Central memory CD4-positive, alpha-beta T cell (primary cell): ENCODE measurements at regions not wholly inside any gene's neighbourhood (a gene's known extent, or its start where the extent isn't known, plus 50 kb on each side); places are given as distances from the start of the nearest gene placed in this dataset.
"Not testable (repeated sequence)": the region's sequence is repeated elsewhere in the genome, so short reads cannot be mapped to it uniquely, and the experiment has no call there.

Experiments
- DNase-seq: peaks from one replicate; pipeline ENCODE4 v3.0.0; 2022

DNA sequence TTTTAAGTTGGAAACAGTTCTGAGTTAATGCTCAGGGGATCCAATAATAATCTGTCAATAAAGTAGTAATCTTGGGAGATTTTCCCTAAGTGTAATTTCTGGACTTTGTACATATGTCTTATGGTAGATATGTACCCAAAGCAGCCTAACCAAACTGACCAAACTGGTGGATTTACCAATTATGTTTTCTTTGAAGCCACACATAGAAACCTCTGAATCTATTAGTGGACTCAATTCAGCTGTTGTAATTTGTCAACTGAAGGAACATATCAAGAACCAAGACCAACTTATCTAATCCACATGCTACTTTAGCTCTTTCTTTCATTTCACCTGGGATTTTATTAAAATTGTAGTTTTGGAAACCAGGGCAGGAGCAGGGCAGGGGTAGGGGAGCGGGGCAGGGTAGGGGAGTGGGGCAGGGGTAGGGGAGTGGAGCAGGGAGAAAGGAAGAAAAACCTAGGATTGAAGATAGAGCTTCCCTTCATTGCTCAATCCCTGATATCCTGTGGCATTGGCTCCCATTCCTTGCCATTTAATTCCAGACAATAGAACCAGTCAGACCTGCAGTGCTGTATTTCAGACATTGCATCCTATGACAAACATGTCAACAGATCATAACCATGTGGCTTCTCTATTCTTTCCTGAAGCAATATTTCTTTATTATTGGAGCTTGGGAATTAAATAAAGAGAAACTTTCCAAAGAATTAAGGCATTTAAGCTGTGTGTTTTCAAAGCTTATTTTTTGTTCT is 101.8 kb downstream of the NFKBIZ start:
- DNase-seq: no peak

DNA sequence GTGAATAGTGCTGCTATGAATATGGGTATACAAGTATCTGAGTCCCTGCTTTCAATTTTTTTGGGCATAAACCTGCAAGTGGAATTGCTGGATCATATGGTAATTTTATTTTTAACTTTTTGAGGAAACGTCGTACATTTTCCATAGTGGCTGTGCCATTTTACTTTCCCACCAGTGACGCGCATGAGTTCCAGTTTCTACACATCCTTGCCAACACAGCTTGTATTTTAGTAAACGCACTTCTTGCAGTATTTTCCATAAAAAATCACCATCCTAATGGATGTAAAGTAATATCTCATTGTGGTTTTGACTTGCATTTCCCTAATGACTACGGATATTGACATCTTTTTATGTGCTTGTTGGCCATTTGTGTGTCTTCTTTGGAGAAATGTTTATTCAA is 105.0 kb downstream of the NFKBIZ start:
- DNase-seq: no peak

DNA sequence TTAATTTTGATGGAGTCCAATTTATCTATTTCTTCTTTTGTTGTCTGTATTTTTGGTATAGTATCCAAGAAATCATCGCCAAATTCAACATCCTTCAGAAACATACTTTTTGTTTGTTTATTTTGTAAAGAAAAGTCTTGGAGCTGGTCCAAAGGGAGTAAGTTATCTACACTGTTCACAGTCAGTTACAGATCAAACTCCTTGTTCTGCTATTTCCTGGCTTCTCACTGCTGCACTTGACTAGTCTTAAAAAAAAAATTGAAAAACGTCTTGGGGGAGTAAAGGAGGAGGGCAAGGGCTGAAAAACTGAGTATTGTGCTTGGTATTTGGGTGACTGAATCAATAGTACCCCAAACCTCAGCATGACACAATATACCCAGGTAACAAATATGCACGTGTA is 105.6 kb downstream of the NFKBIZ start:
- no peak for DNase-seq

DNA sequence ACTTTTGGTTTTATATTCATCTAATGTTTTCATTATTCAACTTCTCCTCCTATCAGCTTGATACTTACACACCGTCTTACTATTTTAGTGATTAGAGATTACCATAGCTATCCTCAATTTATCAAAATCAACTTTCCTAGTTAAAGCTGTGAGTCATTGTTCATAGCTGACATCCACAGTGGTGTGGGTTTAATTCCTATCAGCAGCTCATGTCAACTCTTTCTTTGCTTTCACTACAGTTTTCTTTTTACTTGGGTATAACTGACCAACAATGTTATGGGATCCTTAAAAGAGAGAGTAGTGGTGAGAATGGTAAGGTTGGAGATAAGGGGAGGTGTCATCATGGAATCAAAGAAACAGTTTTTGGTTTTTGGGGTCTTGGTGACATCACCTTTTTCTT is 112.7 kb downstream of the NFKBIZ start:
- DNase-seq: no peak

DNA sequence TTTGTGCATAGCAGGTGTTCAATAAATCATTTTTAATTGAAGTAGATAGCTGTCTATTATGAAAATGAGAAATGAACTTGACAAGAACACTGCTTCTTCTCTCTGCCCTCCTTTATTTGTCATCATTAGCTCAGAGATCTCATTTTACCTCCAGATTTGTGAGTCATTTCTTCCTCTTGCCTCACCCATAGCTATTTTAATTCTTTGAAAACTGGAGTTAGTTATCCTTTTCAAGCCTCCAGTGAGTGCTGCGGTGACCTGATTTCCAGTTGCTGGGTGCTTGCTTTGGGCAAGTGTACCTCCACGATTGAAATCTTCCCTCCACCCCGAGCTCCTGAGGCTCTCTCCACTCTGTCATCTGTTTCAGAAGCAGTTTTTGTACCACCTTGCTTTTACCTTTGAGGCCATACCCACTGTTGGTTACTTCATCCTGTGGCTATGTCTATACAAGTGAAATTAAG is 114.6 kb downstream of the NFKBIZ start:
- DNase-seq: no peak

DNA sequence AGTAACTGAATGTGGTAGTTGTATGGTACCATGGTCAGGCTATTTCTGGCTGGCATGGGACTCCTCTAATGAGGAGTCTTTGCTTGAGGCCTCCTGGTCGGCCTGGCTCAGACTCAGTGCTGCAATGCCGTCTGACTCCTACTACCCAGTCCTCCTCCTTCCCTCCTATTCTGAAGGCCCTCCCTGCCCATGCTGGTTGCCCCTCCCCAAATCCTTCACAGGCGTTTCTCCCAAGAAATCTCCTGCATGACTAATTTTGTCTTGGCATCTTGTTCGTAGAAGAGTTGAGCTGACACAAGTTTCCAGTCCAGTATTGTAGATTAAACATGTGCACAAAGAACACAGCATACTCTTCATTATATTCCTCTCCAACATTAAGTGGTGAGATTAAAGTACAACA is 115.5 kb downstream of the NFKBIZ start:
- DNase-seq: no peak

DNA sequence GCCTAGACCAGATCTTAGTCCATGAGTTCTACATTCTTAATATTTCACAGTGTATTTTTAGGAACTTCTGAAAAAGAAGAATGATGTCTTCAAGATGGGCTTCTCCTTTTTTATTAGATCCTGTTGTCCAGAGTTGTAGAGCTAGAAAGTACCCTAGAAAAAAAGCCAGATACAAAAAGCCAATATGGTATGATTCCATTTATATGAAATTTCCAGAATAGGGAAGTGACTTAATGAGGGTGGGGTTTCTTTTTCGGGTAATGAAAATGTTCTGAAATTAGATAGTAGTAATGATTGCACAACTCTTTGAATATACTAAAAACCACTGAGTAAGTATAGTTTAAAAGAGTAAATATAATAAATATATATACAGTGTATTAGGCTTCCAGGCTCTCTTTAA is 116.9 kb downstream of the NFKBIZ start:
- DNase-seq: no peak

DNA sequence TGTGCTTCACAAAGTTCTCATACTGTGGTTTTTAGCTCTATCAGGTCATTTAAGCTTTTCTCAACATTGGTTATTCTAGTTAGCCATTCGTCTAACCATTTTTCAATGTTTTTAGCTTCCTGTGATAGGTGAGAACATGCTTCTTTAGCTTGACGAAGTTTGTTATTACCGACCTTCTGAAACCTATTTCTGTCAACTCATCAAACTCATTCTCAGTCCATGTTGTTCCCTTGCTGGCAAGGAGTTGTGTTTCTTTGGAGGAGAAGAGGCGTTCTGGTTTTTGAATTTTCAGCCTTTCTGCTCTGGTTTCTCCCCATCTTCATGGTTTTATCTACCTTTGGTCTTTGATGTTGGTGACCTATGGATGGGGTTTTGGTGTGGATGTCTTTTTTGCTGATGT is 120.9 kb downstream of the NFKBIZ start:
- no peak for DNase-seq

DNA sequence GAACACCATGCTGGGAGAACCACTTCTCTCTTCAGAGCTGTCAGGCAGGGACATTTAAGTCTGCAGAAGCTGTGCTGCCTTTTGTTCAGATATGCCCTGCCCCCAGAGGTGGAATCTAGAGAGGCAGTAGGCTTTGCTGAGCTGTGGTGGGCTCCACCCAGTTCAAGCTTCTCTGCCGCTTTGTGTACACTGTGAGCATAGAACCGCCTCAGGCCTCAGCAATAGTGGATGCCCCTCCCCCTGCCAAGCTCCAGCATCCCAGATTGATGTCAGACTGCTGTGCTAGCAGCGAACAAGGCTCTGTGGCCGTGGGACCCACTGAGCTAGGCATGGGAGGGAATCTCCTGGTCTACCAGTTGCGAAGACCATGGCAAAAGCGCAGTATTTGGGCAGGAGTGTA is 121.6 kb downstream of the NFKBIZ start:
- DNase-seq: no peak

DNA sequence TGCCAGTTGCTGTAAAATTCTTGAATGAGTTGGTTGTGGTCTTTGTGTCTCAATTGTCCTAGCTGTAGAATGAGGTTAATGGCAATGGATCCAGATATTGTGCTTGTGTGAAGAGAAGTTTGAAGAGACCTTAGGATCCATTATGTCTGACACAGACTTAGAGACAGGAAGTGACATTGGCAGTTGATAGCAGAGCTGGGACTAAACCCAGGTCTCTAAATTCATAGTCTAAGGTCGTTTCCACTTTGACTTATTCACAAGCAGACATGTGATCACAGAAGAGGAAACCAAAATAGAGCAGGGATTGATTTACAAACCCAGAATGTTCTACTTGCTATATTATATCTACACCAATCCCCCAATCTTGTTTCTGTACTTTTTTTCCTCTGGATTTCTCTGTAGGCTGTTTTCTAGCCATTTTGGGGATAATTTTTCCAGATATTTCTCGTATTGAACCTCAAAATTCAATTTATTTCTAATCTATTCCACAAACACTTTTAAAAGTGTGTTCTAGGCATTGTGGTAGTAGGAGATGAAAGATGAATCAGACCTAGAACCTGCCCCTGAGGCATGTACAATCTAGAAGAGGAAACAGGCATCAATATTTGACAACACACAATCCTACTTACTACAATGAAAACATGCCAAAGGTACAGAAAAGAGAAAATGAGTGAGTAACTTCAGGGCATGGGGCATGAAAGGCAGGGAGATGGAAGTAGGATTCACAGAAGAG is 123.3 kb downstream of the NFKBIZ start:
- no peak for DNase-seq

DNA sequence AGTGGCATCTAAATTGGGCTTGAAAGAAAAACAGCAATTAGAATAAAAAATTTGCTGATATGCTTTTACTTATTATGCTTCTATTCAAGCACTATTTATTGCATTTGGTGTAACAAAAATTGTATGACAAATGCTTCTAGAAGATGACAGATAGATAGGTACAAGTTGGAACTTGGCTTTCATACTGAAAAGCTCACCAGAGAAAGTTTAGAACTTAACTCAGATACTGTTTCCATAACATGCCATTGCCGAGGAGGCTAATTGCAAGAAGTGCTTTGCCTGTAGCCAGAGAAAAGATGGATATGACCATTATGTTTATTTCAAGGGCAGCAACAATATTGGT is 123.8 kb downstream of the NFKBIZ start:
- no peak for DNase-seq

DNA sequence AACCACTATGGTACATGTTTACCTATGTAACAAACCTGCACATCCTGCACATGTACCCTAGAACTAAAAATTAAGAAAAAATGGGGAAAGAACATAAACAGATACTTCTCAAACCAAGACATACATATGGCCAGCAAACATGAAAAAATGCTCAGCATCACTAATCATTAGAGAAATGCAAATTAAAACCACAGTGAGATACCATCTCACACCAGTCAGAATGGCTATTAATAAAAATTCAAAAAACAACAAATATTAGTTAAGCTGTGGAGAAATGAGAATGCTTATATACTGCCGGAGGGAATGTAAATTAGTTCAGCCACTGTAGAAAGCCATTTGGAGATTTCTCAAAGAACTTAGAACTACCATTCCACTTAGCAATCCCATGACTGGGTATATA is 126.1 kb downstream of the NFKBIZ start:
- DNase-seq: not testable (repeated sequence)

DNA sequence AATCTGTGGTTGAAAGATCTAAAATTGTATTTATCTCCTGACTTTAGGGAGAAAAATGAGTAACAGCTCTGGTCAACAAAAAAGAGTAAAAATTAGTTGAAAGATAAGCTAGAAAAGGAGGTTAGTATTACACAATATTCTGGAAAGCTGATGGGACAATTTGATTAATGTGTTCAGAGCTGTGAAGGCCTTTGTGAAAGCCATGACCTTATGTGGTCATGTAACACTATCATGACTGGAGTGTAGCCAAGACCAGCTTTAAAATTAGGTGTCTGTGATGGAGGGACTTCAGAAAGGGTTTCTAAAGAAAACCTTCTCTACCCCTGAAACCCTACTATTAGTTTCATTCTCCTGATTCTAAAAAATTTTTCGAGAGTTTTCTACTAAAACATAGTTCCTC is 127.2 kb downstream of the NFKBIZ start:
- no peak for DNase-seq

DNA sequence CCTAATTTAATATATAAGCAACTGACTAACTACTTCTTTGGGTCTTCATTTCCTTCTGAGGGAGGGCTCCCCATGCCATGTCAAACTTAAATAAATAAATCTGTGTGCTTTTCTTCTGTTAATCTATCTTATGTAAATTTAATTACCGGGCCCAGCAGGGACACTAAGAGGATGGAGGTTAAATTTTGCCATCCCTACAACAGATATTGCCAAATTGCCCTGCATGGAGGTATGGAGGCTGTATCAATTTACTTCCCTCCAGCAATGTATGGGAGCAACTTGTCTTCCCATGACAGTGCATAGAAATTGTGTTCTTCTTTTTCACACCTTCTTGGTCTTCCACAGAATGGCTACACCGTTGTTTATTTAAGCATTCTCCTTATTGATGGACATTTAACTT is 129.0 kb downstream of the NFKBIZ start:
- no peak for DNase-seq

DNA sequence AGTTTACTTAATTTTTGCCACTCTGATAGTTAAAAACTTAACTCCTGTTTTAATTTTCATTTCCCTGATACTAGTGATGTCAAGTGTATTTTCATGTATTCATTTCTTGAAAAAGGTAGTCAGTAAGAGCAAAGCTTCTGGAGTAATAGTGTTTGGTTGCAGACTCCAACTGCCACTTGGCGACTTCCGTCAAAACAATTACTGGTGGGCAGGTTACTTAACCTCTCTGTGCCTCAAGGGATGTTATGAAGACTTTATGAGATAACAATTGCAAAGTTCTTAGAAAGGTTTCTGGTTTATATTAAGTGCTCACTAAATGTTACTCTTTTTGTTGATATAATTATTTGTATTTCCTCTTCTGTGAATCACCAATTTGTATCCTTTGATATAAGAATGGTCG is 129.7 kb downstream of the NFKBIZ start:
- no peak for DNase-seq

DNA sequence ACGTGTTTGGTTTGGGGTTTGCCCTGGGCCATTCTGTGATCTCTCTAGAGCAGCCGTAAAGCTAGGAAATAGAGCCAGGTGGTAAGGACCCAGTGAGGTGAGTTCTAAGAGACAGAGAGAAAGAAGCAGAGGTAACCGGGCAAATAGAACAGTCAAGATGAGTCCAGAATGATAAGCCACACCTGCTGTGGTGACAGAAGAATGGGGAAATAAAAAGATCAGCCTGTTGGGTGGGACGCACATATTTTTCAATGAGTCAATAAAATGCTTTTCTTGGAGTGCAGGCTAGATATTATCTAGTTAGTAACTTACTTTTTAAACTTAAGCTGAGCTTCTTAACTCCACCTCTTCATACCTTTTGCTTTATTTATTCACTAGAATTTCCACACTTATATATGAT is 135.0 kb downstream of the NFKBIZ start:
- DNase-seq: no peak

DNA sequence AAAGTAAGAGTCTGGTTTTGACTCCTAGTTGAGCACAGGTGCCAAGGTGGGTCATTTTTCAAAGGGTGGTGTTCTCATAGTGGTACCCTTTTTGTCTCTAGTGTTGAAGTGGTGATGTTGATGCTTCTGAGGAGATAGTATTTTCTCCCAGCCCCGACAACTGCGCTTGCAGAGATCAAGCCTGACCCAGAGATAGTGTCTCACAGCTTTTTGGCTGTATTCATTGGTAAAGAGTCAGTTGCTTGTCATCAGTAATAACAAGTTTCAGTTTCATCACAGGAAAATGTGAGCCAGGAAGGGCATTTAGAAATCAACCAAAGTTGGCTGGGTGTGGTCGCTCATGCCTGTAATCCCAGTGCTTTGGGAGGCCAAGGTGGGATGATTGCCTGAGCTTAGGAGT is 139.3 kb downstream of the NFKBIZ start:
- DNase-seq: no peak

DNA sequence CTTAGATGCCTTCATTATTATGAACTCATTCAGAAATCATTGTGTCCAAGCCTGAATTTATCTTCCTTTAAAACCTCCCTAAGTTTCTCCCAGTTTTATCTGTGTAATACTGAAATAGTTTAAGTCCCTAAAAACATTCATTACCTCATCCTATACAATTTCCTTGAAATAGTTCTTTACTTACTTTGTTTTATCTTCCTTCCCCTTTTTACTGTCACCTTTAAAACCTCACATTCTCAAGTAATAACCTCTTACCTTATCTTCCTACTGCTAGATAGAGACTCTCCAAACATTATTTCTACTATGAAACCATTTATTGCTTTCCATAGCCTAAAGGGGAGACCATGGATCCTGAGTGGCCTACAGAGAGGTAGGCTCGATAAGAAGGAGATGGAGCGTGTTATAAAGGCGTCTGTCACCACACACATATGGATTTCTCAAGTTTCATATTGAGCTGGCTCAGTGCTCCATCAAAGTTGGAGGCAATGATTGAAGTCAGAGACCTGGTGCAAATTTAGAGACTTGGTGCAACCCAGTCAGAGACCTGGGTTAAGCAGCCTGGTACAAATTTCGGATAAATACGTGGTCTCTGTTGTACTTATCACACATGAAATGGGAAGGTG is 140.4 kb downstream of the NFKBIZ start:
- no peak for DNase-seq

DNA sequence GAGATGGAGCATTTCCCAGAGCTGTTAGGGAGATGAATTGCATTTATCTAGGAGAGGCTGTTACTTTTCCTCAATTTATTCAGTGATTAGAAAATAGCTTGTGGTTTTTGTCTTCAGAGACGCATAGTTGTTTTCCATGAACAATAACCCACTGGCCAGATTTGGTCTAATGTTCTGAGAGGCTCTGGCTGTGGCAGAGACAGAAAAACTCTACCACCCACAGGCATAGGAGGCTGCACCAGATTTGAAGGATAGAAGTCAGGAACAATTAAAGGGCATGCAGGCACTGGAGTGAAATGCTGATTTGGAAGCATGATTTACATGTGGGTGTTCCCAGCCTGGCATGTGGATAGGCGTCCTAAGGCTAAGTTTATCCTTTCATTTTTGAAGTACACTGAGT is 143.5 kb downstream of the NFKBIZ start:
- DNase-seq: no peak

DNA sequence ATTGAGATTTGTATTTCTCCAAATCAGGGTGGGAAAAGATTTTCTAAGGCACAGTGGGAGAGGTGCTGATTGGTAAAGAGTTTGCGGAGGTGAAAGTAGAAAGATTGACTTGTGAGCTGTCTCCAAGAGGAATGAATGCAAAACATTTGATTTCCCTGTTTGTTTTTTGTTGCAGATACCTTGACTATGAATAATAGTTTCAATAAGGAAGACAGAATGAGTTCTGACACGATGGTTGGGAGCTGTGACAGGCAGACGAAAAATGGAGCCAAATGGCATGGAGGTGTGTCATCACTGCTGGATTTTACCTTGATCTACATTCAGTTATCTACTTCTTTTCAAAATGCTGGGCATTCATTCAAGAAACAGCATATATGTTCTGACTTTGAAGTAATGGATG is 145.1 kb downstream of the NFKBIZ start:
- no peak for DNase-seq

DNA sequence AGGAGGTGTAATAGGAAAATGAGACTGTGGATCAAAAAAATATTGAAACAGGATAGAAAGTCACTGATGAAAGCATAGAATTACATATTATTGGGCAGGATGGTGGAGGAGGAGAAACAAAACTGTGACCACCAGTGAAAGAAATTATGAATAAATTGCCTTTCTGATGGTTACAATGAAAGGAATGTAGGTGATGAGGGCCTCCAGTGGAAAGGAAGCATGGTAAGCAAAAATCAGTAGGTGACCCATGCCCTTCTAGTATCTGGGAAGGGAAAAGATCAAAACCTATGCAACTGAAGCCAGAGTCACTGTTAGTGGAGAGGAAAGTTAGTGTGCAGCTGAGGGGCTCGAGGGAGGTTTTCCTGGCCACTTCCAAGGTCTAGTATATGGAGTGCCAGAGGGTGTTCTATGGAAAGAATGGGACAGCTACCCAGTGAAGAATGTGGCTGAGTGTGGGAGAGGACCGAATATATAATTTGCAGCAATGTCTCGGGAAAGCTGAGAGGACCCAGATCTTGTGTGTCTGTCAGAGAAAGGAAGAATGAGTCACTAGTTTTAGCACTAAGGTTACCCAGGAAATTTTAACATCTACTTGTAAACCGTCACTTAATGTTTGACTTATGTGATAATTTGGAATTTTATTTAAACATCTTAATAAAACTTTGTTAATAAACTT is 146.2 kb downstream of the NFKBIZ start:
- DNase-seq: no peak

DNA sequence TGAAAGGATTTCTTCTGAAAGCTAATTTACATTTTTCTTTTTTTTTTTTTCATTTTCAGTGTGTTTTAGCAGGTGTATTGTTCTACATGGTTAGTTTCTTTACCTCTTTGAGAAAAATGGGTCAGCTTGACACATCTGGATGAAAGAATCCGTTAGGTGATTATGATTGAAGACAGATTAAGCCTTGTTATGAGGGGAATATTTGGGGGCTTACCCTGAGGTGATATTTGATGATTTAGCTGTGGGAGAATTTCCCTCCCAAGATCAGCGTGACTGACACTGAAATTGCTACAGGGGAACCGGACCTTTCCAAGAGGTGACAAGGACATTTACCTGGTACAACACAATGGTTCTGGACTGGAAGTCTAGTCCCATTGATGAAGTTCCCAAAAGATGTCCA is 147.5 kb downstream of the NFKBIZ start:
- no peak for DNase-seq

DNA sequence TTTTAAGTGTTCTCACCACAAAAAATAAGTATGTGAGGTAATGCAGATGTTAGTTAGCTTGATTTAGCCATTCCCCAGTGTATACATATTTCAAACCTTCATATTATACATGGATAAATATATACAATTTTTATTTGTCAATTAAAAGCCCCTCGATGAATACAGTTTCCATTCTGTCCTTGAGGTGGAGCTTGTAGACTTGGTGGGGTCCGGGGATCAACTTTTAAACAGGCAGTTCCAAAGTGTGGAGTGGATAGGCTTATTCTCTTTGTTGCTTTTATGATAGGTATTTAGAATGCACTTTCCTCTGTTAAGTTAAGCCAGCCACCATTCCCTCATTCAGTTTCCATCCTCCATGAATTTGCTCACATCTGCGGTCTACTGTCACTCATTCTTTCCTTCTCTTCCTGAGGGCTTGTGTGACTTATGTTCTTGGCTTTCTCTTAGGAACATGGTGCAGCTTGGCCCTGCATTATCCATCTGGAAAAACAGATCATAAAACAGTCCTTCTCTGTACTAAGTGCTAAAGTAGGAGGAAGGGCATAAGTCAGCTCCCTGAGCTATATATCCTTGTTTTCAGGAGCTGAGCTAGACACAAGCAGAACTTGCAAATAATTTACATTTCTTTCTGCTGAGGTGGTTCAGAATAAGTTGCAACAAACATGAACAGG is 149.1 kb downstream of the NFKBIZ start:
- DNase-seq: no peak
